HG02973 (cell line): ENCODE measurements at regions not wholly inside any gene's neighbourhood (a gene's known extent, or its start where the extent isn't known, plus 50 kb on each side); places are given as distances from the start of the nearest gene placed in this dataset.

ENCODE experiments used
- ATAC-seq: cut with Tn5 transposase; IDR thresholded peaks from one replicate; pipeline ENCODE4 v1.9.1; 2021; ENCODE audit warnings: moderate library complexity; ENCODE audit not compliant: unreplicated experiment

DNA sequence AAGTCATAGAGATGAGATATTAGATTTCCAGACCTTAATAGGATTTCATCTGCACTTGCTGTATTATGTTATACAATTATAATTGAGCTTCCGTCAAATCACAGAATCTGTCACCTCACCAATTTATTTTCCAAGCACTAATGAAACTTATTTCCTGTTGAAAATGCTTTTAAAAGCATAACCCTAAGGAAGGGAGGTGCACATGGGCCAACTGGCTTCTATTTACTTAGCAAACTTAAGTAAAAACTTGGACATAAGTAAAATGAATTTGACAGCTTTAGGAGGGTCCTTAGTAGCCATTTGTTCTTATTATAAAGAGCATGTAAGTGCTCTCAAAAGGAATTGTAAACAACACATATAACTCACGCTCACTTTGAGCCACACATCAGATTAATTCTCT, 462.2 kb upstream of the TMPO start:
- no peak for ATAC-seq

DNA sequence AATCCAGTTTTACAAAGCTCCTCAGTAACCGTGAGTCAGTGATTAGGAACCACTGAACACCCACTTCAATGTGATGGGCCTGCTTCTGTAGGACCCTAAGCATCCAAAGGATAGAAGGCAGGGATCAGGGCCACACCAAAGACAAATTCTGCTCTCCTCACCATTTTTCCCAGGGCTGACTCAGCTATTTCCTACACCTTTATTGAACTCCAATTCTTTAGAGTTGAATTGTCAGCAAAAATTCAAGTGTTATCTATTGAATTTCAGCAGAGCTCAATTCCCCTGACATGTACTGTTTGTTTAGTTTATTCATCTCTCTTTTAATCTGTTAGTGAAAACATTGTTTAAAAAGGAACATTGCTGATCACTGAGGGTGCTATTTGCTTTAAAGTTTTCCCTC, 457.7 kb upstream of the TMPO start:
- no peak for ATAC-seq

DNA sequence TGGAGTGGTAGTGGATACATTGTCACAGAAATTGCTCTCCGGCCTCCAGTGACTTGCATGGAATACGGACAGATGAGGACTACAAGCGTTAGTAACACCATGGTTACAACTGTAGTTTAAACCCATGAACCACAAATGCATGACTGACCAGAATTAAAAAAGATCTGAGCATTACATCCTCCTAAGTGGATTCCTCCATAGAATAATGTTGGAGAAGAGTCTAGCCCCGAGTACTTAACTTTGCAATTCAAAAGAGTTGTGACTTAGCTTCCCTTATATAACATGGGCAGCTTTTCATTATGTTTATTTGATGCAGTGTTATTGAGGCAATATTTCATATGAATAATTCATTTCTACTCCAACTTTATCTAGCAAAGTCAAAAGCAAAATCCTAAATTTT, 457.2 kb upstream of the TMPO start:
- no peak for ATAC-seq

DNA sequence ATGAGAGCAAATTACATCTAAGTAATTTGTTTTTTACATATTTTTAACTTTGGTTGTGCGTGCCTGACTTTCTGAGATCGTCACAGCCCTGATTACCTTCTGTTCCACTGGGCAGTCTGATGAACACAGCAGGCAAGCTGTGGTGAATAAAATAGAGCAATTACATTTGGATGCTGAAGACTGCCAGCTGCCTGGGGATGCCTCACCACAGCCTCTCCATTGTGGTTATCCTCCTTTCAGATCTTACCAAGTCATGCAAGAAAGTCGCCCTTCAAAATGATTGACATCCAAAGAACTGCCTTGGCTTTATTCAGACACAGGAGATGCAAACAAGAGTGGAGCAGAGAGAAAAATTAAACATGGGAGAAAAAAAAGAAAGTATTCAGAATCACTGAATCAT, 456.6 kb upstream of the TMPO start:
- no peak for ATAC-seq

DNA sequence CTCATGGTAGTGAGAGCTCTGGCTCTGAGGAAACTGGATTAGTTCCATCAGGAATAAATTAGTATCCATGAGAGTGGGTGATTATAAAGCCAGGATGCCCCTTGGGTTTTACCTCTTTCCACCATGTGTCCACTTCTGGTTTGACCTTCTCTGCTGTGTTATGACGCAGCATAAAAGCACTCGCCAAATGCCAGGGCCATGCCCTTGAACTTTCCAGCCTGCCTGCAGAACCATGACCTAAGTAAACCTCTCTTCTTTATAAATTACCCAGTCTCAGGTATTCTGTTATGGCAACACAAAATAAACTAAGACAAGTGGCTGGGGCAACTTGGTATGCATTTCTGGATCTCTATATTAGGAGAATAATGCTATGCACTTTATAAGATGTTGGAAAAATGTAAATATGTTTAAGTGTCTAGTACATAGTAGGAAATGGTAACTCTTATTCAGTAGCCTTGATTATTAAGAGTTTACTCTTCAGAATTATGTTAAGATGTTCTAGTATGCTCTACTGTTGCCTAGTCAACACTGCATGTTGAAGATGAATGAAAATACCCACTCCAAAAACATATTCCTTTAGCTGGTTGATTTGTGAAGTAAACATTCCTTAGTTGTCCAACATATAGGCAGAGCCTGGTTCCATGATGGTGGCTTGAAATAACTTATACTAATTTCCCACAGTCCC, 455.6 kb upstream of the TMPO start:
- no peak for ATAC-seq

DNA sequence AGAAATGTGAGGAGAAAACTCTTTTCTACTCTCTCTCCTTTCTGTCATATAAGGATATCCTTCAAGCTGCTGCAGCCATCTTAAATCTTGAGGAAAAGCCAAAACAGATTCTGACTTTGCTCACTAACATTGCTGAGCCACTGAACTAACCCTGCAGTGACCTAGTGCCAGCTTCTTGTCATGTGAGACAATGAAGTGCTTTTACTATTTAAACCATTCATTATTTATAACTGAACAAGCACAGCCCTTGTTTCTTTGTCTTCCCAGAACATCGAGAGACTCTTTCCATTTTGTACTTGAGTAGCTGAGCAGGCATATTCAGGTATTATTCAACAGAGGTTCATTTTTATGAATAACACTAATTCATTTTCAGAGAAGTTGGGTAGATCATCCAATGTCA, 455.0 kb upstream of the TMPO start:
- ATAC-seq: no peak

DNA sequence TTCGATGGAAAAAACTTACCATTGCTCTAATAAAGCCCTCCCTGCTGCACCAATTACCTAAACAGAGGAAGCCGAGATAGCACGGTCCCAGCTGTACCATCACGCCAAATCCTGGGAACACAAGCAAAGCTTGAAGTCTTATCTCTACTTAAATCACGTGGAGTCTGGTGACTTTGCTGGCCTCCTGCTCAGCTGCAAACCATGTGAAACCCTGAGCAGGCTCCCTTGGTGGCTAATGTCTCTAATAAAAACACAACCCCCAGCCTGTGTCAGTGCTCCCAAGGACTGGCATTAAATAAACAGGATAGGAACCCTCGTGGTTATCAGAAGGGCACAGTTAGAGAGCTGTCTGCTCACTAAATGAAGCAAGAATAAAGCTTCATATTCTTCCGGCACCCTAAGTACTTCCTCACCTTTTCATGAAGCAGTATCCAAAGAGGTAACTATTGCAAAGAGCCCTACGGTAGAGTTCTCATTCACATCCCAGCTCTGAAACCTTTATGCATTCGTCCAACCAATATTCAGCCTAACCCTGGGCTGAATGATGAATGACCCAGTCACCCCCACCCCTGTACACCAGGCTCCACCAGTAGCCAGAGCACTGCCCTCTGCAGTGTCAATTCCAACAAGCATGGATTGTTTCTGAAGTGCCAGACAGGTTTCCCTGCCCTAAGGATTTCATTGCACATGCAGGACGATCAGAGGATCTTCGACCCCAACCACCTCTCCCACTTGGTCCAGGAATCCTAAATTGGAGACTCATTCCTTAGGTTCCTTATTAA, 452.7 kb upstream of the TMPO start:
- ATAC-seq: no peak

DNA sequence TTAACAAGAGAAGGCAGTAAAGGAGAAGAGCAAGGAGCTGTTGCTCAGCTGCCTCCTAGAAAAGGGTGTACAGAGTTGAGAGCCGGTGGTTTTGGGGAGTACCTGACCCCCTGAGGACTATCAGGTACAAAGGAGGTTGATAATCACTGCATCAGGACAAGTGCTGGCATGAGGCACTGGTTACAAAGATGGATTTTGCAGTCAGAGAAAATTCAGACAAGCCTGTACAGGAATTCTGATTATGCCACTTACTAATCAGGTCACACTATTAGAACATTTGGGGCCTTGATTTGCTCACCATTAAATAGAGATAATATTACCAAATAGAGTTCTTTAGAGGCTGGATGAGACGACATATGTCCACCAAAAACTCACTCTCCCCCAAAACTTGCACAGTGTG, 450.9 kb upstream of the TMPO start:
- ATAC-seq: no peak

DNA sequence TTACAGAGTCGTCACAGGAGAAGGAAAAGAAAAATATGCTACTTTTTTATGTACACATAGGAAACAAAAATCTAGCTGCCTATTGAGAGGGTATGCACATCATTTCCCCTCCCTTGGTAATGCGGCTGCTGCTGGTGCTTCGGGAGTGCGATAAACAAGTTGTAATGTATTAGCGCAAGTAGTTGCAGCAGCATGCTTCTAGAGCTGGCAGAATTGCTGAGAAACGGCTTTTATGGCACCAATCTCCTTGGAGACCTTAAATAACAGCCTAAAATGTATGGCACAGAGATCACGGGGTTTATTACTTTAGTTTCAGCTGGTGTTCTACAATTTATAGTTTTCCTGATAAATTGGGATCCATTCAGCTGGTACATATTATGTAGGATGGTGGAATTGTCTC, 447.6 kb upstream of the TMPO start:
- no peak for ATAC-seq

DNA sequence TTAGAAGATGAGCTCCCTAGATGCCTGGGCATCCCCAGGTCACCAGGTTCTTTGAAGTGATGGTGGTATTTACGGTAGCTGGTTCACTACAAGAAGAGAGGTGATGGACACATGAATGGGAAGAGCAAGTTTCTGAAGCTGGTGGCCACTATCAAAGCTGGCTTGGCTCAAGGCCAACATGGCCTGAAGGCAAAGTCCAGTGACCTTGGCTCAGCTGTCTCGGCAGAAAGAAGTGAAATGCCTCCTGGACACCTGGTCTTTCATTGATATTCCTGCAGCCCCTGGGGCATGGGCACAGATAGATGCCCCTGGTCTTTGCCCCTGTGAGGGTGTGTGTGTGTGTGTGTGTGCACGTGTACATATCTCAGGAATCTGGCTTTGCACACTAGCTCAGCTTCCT, 441.8 kb upstream of the TMPO start:
- no peak for ATAC-seq

DNA sequence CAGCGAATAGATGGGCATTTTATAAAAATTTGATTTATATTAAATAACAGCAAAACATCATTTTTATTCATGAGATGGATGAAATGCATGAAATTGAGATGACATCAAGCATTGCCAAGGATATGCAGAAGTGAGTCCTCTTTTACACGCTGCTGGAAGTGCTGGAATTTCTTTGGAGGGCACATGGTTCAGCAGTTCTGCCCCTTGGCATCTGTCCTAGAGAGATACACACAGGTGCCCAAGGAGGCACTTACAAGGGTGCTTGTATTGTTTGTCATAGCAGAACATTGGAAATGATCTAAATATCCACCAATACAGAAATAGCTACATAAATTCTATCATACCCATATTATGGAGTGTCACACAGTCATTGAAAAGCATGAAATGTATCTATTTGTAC, 441.1 kb upstream of the TMPO start:
- ATAC-seq: no peak

DNA sequence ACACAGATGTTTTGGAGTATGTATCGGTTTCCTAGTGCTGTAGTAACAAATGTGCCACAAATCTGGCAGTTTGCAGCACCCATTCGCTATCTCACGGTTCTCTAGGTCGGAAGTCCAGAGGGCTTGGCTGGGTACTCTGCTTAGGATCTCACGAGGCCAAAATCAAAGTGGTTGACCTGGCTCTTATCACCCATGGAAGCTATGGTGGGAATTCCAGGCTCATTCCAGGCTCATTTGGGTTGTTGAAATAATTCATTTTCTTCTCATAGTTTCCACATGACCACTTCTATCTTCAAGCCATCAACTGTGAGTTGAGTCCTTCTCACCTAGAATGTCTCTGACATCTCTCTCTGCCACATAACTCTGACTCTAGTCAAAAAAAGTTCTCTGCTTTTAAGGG, 431.0 kb upstream of the TMPO start:
- no peak for ATAC-seq

DNA sequence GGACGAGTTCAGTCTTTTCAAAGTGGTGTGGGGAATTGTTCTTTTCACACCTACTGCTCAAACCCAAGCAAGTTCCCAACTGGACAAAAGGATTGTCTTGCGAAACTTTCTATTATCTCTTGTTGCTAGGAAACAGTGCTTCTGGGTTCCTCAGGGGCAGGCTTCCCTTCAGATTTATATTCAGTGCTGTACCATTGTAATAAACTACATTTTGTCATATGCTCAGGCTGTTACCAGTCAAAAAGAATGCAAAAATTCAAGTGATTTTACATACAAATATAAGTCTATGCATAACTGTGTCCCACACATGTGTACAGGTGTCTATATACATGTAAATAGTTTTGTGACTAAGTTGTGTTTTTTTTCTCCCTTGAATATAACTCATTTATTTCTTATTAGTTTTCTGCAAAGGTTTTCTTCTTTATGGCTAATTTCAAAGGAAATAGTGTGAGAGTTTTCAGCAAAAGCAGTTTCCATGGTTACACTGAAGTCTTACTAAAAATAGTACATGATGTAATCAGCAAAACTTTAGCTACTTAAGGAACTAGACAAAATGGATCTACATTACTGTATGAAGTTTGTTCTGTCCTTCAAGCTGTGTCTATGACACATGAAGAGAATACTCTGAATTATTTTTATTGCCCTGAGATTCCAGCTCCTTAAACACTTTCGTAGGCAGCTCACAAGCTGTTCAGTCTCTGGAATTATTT, 430.2 kb upstream of the TMPO start:
- no peak for ATAC-seq

DNA sequence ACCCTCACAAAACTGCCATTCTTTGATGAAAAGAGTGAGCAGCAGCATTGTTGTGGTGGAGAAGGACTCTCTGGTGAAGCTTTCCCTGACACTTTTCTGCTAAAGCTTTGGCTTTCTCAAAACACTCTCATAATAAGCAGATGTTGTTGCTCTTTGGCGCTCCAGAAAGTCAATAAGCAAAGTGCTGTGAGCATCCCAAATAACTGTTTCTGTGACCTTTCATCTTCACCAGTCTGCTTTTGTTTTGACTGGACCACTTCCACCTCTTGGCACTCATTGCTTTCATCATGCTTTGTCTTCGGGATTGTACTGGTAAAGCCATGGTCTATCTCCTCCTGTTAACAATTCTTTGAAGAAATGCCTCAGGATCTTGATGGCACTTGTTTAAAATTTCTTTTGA, 424.7 kb upstream of the TMPO start:
- no peak for ATAC-seq

DNA sequence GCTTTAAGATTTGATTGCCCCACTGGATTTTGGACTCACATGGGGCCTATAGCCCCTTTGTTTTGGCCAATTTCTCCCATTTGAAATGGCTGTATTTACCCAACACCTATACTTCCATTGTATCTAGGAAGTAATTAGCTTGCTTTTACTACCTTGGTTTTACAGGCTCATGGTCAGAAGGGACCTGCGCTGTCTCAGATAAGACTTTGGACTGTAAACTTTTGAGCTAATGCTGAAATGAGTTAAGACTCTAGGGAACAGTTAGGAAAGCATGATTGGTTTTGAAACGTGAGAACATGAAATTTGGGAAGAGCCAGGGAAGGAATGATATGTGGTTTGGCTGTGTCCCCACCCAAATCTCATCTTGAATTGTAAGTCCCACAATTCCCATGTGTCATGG, 419.0 kb upstream of the TMPO start:
- no peak for ATAC-seq

DNA sequence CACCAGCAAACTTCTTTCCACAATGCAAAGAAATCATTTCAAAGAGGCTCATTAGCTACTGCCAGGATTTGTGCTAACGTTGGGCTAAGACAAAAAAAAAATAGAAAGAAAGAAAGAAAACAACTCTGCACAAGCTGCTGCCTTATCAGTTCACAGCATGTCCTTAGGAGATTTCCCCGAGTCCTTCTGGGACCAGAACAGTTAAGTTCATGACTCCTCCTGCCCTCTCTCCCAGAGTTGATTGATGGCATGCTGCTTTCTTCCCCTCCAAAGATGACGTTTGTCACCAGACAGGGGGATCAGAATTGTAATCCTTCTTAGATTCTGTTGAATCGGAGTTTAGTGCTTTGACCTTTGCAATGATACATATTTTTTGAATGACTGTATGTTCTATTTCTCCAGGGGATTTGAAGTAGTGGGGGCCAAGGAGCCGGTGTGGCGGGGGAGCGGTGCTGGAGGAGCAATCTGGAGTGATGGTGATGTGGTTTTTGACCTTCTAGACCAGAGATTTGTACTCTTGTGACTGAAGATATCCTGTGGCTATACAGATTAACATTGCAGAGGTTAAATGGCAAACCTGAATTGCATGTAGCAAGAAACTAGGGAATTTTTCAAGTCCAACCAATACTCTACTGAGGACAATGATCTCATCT, 409.2 kb upstream of the TMPO start:
- no peak for ATAC-seq

DNA sequence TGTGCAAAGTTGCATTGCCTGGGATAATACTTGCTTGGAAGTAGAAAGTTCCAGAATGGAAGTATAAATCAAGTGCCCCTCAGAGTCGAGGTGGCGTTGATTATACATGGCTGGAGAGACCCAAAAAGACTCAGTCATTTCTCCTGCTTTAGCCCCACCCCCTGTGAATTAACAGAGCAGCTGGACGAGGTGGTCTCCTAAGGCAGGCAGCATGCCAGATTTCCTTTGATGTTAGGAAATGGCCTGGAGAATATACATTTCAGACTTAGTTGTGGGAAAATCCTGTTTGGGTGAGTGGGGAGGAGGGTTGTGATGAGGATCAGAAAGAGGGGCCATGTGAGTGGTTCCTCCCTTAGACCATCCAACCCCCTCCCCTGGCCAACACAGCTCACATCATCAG, 406.1 kb upstream of the TMPO start:
- no peak for ATAC-seq

DNA sequence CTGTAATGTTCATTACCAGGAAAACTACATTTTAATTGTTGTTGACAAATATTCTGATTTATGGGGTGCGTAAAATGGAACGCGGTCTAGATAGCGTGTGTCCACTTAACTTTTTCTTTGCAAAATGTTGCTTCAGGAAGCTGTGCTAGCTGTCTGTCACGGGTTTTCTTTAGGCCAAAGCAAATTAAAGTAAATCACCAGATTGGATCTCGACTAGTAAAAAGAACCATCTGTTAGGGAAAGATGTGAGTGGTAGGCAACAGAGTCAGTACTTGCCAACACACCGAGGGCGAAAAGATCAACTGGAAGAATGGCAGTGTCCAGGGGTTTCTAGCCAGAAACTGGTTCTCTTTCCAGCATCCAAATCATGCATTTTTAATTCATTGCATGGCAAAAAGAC, 404.9 kb upstream of the TMPO start:
- no peak for ATAC-seq

DNA sequence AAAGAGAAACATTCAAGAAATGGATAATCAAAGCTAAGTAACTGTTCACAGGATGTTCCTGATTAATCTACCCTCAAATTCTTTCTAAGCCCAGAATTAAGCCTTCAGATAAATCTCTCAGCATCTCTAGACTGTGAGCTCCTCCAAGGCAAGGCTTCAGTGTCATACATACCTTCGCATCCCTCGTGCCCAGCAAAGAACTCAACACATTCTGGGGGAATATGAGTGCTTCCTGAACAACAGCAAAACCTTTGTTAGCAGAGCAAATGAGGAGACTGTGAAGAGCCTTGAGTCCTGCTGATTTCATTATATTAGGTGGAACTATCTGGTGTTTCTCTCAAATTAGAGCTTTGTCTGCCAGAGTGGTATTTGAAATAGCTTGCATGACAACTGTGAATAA, 401.8 kb upstream of the TMPO start:
- ATAC-seq: no peak

DNA sequence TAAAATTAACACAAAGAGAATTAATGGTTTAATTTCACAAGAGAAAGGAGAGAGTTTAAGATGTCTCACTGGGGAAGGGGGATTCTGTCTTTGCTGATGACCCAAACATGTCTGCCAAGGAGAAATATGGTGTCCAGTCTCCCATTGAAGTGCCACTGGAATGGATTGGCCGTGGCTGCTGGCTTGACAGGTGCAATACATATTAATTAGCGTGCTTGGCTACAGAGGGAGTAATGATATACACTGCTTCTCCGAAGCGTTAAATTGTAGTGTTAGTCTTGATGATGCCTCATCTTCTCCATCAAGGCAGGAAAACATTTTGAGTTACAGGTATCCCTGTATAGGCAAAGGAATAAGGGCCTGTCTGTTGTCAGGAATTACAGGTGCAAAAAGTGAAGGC, 393.4 kb upstream of the TMPO start:
- no peak for ATAC-seq

DNA sequence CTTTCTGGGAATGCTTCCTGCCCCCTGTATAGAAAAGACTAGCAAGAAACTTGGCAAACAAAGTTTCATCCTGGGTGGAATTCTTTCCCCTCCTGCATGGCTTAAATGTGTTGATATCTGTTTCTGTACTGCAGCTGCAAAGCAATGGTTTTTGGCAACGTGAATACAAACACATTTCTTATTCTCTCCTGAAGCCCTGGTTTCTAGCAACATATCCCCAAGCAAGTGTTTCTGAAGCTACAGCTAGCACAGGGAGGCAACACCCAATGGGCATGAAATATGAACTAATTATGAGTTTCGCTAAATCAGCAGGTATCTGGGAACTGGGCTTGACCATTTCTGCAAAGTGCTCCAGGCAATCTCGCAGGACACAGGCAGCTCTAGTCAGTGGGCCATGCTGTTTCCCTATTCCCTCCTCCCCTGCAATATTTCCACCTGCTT, 392.3 kb upstream of the TMPO start:
- no peak for ATAC-seq
